ENCODE measurements at regions not wholly inside any gene's neighbourhood (a gene's known extent, or its start where the extent isn't known, plus 50 kb on each side); places are given as distances from the start of the nearest gene placed in this dataset.

GRCh38 chr20:60904730-60905129 lies 347.3 kb upstream of the CDH4 start:
- DNase-seq (ENCODE audit: low spot score in 2 of 2): no peak
- H3K27me3 Mint-ChIP-seq: no peaks in the 10 kb centered on the region
- H3K9me3 Mint-ChIP-seq: peaks cover 5% of the 10 kb centered on the region
- H3K36me3 Mint-ChIP-seq: no peaks in the 10 kb centered on the region
- H3K4me3 Mint-ChIP-seq: no peak overlapping the region
- no peak for ATAC-seq (ENCODE audit: low read depth)
- H3K4me1 Mint-ChIP-seq: no peaks in the 10 kb centered on the region
- no peak overlapping the region for H3K27ac Mint-ChIP-seq

DNA sequence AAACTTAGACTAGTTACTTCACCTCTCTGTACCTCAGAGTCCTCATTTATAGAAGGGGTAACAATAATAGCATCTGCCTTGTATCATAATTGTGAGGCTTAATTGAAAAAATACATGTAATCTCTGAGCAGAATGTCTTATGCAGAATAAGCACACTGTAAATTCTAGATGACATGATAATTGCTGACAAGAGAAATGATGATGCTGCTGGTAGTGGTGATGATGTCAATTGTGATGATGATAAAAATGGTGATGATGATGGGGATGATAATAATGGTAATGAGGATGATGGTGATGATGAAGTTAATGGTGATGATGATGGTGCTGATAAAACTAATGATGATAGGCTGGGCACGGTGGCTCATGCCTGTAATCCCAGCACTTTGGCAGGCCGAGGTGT lies 346.1 kb upstream of the CDH4 start:
- no peaks in the 10 kb centered on the region for H3K4me1 Mint-ChIP-seq
- no peak overlapping the region for H3K4me3 Mint-ChIP-seq
- no peaks in the 10 kb centered on the region for H3K27me3 Mint-ChIP-seq
- DNase-seq (ENCODE audit: low spot score in 2 of 2) (no peak), ATAC-seq (ENCODE audit: low read depth) (no peak)
- no peak overlapping the region for H3K27ac Mint-ChIP-seq
- H3K36me3 Mint-ChIP-seq: no peaks in the 10 kb centered on the region
- peaks cover 5% of the 10 kb centered on the region for H3K9me3 Mint-ChIP-seq

GRCh38 chr20:60906555-60906954 lies 345.5 kb upstream of the CDH4 start:
- DNase-seq (ENCODE audit: low spot score in 2 of 2) (no peak), ATAC-seq (ENCODE audit: low read depth) (no peak)
- H3K9me3 Mint-ChIP-seq: peaks cover 5% of the 10 kb centered on the region
- H3K27ac Mint-ChIP-seq: no peak overlapping the region
- no peak overlapping the region for H3K4me3 Mint-ChIP-seq
- H3K36me3 Mint-ChIP-seq: no peaks in the 10 kb centered on the region
- no peaks in the 10 kb centered on the region for H3K4me1 Mint-ChIP-seq
- H3K27me3 Mint-ChIP-seq: no peaks in the 10 kb centered on the region

GRCh38 chr20:60913298-60913697 lies 338.8 kb upstream of the CDH4 start:
- H3K4me3 Mint-ChIP-seq: no peak overlapping the region
- ATAC-seq (ENCODE audit: low read depth) (no peak), DNase-seq (ENCODE audit: low spot score in 2 of 2) (no peak)
- H3K9me3 Mint-ChIP-seq: peaks cover 5% of the 10 kb centered on the region
- no peaks in the 10 kb centered on the region for H3K4me1 Mint-ChIP-seq
- no peak overlapping the region for H3K27ac Mint-ChIP-seq
- H3K27me3 Mint-ChIP-seq: no peaks in the 10 kb centered on the region
- H3K36me3 Mint-ChIP-seq: no peaks in the 10 kb centered on the region

DNA sequence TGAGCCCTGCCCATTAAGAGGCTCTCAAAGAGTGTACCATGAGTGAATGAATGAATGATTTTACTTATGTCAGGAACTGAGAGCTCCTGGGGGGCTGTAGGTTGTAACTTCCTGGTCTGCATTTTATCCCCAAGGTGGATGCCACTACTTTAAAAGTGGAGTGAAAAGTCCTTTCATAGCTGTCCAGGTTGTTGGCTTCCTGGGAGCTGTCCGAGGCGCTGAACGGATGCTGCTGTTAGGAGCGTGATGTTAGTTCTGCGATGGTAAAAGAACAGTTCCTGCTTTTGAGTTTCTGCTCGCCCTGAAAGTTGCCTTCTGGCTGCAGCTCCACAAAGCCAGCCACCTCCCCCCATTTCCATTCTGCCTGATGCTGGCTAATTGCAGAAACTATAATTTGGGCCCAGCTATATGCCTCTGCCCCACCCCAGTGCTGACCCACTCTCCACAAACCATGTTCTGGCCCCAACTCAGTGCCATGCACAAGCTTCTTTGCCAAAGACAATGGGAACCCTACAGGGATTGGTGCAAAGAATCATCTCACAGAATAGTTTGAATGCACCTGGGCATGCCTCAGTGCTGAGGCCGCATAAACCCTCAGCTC lies 330.9 kb upstream of the CDH4 start:
- H3K27ac Mint-ChIP-seq: no peak overlapping the region

GRCh38 chr20:60926831-60927230 lies 325.2 kb upstream of the CDH4 start:
- Mint-ChIP-seq H3K4me1 (no peaks in the 10 kb centered on the region), H3K27ac (no peak overlapping the region), H3K4me3 (no peak overlapping the region), H3K27me3 (no peaks in the 10 kb centered on the region), H3K36me3 (no peaks in the 10 kb centered on the region), H3K9me3 (peaks cover 6% of the 10 kb centered on the region)
- ATAC-seq (ENCODE audit: low read depth) (no peak), DNase-seq (ENCODE audit: low spot score in 2 of 2) (no peak)

More for the DNA sequence above, 330.9 kb upstream of the CDH4 start:
- DNase-seq (ENCODE audit: low spot score in 2 of 2) (no peak), ATAC-seq (ENCODE audit: low read depth) (no peak)
- peaks cover 5% of the 10 kb centered on the region for H3K9me3 Mint-ChIP-seq
- no peaks in the 10 kb centered on the region for H3K4me1 Mint-ChIP-seq
- no peak overlapping the region for H3K4me3 Mint-ChIP-seq
- no peaks in the 10 kb centered on the region for H3K36me3 Mint-ChIP-seq
- no peaks in the 10 kb centered on the region for H3K27me3 Mint-ChIP-seq

DNA sequence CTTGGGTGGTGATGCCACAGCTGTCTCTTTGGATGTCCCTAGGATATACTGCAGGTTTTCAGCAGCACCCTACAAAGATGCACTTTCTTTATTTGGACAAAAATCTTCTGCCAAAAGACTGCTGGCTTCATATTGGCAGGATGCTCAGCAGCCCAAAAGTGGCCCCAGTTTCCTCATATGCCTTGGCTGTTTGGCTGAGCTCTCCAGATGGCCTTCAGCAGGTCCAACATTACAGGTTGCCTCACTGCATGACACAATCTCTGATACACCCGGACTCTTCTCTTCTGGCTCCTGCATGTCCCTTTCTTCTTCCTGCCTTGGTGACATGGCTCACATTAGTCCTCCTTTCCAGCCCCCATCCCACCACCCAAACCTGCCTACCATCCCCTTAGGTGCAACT lies 323.7 kb upstream of the CDH4 start:
- ATAC-seq (ENCODE audit: low read depth) (no peak), DNase-seq (ENCODE audit: low spot score in 2 of 2) (no peak)
- no peak overlapping the region for H3K27ac Mint-ChIP-seq
- H3K27me3 Mint-ChIP-seq: no peaks in the 10 kb centered on the region
- H3K9me3 Mint-ChIP-seq: peaks cover 6% of the 10 kb centered on the region
- no peak overlapping the region for H3K4me3 Mint-ChIP-seq
- H3K4me1 Mint-ChIP-seq: no peaks in the 10 kb centered on the region
- no peaks in the 10 kb centered on the region for H3K36me3 Mint-ChIP-seq

DNA sequence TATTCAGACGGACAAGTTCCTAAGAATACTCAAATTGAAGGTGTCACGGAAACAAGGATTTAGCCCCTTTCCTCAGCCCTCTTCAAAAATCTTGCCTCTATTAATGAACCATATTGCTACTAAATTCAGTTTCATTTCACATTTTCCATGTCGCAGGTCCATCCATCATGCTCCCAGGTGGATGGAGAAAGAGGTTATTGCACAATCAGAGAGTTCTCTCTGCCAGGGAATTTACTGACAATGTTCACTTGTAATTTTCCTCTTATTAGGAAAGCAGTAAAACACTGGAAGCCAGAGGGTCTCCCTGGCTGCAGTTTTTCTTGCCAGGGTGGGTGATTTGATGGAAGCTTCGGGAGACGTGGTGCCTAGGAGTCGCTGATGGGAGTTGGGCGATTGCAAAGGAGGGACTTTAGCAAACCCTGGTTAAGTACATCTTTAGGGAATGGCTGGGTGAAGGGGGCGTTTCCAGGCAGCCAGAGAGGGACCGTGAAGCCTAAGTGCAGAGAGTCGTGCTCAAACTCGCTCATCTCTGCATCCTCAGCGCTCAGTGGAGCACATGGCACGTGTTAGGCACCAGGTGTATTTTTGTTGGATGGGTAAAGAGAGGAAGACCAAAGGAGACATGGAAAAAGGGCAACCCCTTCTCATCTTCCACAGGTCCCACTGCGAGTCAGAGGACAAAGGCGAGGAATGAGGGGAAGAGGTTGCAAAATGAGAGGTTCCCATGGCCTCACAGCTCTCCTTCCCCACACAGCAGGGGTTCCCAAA lies 321.9 kb upstream of the CDH4 start:
- H3K27ac Mint-ChIP-seq: no peak overlapping the region
- no peak overlapping the region for H3K4me3 Mint-ChIP-seq
- no peaks in the 10 kb centered on the region for H3K36me3 Mint-ChIP-seq
- H3K9me3 Mint-ChIP-seq: peaks cover 6% of the 10 kb centered on the region
- no peaks in the 10 kb centered on the region for H3K4me1 Mint-ChIP-seq
- ATAC-seq (ENCODE audit: low read depth): no peak
- DNase-seq (ENCODE audit: low spot score in 2 of 2): no peak
- H3K27me3 Mint-ChIP-seq: no peaks in the 10 kb centered on the region

DNA sequence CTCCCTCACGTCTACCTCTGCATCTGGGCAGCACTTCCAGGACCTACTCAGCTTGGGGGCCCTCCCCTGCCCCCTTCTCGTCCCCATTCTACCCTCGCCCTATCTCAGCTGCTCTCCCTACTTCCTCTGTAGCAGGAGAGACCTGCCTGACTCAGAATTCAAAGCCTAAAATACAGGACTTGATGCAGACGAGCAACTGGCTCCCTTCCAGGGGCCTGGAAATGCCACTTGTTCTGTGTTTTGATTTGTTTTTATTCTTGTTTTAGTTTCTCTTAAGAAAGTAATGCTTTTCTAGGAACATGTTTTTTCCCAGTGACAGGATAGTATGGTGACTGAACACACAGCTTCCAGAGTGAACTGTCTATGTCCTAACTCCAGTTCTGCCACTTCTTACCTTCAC lies 320.4 kb upstream of the CDH4 start:
- DNase-seq (ENCODE audit: low spot score in 2 of 2) (no peak), ATAC-seq (ENCODE audit: low read depth) (no peak)
- Mint-ChIP-seq H3K27ac (no peak overlapping the region), H3K4me1 (no peaks in the 10 kb centered on the region), H3K4me3 (no peak overlapping the region), H3K36me3 (no peaks in the 10 kb centered on the region), H3K27me3 (peaks cover 1% of the 10 kb centered on the region), H3K9me3 (peaks cover 5% of the 10 kb centered on the region)

GRCh38 chr20:60934724-60935123 lies 317.3 kb upstream of the CDH4 start:
- Mint-ChIP-seq H3K4me1 (no peaks in the 10 kb centered on the region), H3K4me3 (no peak overlapping the region), H3K36me3 (no peaks in the 10 kb centered on the region), H3K27me3 (peaks cover 4% of the 10 kb centered on the region), H3K27ac (no peak overlapping the region), H3K9me3 (peaks cover 7% of the 10 kb centered on the region)
- ATAC-seq (ENCODE audit: low read depth): no peak
- no peak for DNase-seq (ENCODE audit: low spot score in 2 of 2)

DNA sequence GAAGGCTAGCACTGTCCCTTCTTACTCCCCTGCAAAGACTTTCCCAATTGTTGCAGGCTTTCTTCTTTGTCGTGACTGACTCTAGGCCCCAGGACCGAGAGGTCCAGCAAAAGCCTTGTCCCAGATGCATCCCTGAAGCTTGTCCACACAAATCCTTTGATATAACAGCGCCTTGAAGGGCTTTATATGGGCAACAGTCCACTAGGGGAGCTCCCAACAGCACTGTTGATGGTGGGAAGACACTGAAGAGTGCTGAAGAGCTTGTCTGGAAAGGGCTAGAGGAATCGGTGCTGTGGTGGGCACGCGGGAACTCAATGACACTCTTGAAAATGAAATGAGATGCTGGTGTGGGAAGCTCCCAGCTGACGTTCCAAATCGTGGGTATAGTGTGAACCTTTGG lies 316.1 kb upstream of the CDH4 start:
- Mint-ChIP-seq H3K27ac (no peak overlapping the region), H3K4me1 (no peaks in the 10 kb centered on the region), H3K4me3 (no peak overlapping the region), H3K9me3 (peaks cover 4% of the 10 kb centered on the region), H3K27me3 (peaks cover 4% of the 10 kb centered on the region), H3K36me3 (no peaks in the 10 kb centered on the region)
- ATAC-seq (ENCODE audit: low read depth) (no peak), DNase-seq (ENCODE audit: low spot score in 2 of 2) (no peak)

GRCh38 chr20:60937585-60937984 lies 314.5 kb upstream of the CDH4 start:
- DNase-seq (ENCODE audit: low spot score in 2 of 2) (no peak), ATAC-seq (ENCODE audit: low read depth) (no peak)
- Mint-ChIP-seq H3K4me1 (no peaks in the 10 kb centered on the region), H3K27me3 (peaks cover 4% of the 10 kb centered on the region), H3K9me3 (peaks cover 4% of the 10 kb centered on the region), H3K4me3 (no peak overlapping the region), H3K36me3 (no peaks in the 10 kb centered on the region), H3K27ac (no peak overlapping the region)

DNA sequence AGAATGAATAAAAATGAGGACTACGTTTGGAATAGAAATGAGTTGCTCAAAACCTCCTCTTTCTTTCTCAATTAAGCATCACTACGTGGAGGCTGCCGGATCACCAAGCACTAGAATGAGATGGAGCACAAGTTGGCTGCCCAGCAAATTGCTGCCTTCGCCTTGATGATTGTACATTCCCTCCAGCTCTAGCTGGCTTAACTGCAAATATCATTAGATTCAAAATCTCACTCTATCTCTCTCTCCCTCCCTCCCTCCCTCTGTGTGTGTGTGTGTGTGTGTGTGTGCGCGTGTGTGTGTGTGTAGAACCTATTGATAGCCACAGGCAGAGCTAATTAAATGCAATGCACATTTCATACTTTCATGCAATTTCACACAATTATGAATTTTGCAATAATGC lies 310.7 kb upstream of the CDH4 start:
- ATAC-seq (ENCODE audit: low read depth) (no peak), DNase-seq (ENCODE audit: low spot score in 2 of 2) (no peak)
- H3K9me3 Mint-ChIP-seq: peaks cover 8% of the 10 kb centered on the region
- no peaks in the 10 kb centered on the region for H3K4me1 Mint-ChIP-seq
- no peak overlapping the region for H3K27ac Mint-ChIP-seq
- H3K27me3 Mint-ChIP-seq: peaks cover 4% of the 10 kb centered on the region
- H3K4me3 Mint-ChIP-seq: no peak overlapping the region
- H3K36me3 Mint-ChIP-seq: no peaks in the 10 kb centered on the region

DNA sequence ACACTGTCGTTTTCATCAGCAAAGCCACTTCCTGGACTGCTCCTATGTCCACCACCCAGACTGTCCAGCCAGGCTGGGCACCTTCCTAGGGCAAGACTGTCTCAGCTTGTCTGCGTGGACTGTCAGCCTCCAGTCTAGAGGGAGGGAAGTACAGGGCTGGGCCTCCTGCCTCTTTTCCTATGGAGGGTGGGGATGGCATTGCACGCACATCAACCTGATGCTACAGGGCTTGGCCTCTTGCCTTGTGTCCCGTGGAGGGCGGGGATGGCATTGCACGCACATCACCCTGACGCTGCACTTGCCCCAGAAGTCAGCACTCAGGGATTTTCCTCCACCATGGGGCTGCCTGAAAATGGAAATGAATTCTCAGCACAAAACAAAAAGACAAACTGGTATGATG lies 304.2 kb upstream of the CDH4 start:
- ATAC-seq (ENCODE audit: low read depth): no peak
- Mint-ChIP-seq H3K4me3 (no peak overlapping the region), H3K27me3 (no peaks in the 10 kb centered on the region), H3K4me1 (no peaks in the 10 kb centered on the region), H3K27ac (no peak overlapping the region), H3K9me3 (peaks cover 13% of the 10 kb centered on the region), H3K36me3 (no peaks in the 10 kb centered on the region)
- DNase-seq (ENCODE audit: low spot score in 2 of 2): no peak

- H3K27ac Mint-ChIP-seq: no peak overlapping the region
- no peak overlapping the region for H3K4me3 Mint-ChIP-seq
- no peaks in the 10 kb centered on the region for H3K27me3 Mint-ChIP-seq
- ATAC-seq (ENCODE audit: low read depth) (no peak), DNase-seq (ENCODE audit: low spot score in 2 of 2) (no peak)
- H3K36me3 Mint-ChIP-seq: no peaks in the 10 kb centered on the region
- H3K4me1 Mint-ChIP-seq: no peaks in the 10 kb centered on the region
- peaks cover 13% of the 10 kb centered on the region for H3K9me3 Mint-ChIP-seq
Observed at GRCh38 chr20:60948224-60948623, 303.8 kb upstream of the CDH4 start.
